T-cell (primary cell): ENCODE measurements at regions not wholly inside any gene's neighbourhood (a gene's known extent, or its start where the extent isn't known, plus 50 kb on each side); places are given as distances from the start of the nearest gene placed in this dataset.

Experiments used
- ATAC-seq, 4 experiments: fragments of 200-7000 bp in 3 of 4; fragments of 150-1000 bp in 1 of 4; cut with Tn5 transposase; replicated peaks in 1 of 4; 1 replicate in 3 of 4; 2 replicates in 1 of 4; pipeline ENCODE4 v1.10.0; 2021; ENCODE audit warnings: moderate library complexity in 3 of 4, mild to moderate bottlenecking in 2 of 4, moderate number of reproducible peaks in 1 of 4
- CTCF ChIA-PET, 2 donors: fragments of 300-600 bp; sonication (Branson Sonifier 250); formaldehyde crosslinking; loops; one replicate each; lab custom pipeline; 2022; ENCODE audit warnings: antibody characterized with exemption in 2 of 2; lab: Charles Lee
- POLR2A ChIA-PET, 2 donors: fragments of 300-600 bp; sonication (Branson Sonifier 250); formaldehyde crosslinking; loops; one replicate each; lab custom pipeline; 2022; ENCODE audit warnings: antibody characterized with exemption in 2 of 2; lab: Charles Lee
- DNase-seq, 35 experiments: peaks; one replicate each; pipeline versions ENCODE4 v3.0.0 to v3.0.0-alpha.2; 2013 to 2023
- H3K27ac ChIP-seq: one replicate; pipeline ENCODE4 v1.5.1; 2013; ENCODE audit warnings: low read length
- H3K27me3 ChIP-seq, 2 experiments: replicated peaks in 1 of 2; 1 replicate in 1 of 2; 2 replicates in 1 of 2; pipeline versions ENCODE4 v1.6.1 to v1.7.0; 2013; ENCODE audit warnings: low read length in 1 of 2, mixed read lengths in 1 of 2; ENCODE audit not compliant: control insufficient read depth in 2 of 2, insufficient read depth in 2 of 2; ENCODE audit errors: extremely low read depth in 1 of 2
- H3K36me3 ChIP-seq, 2 donors: 1 replicate in 1 of 2; 2 replicates in 1 of 2; pipeline versions ENCODE4 v1.6.1 to v1.7.0; 2013; ENCODE audit warnings: low read length in 1 of 2; ENCODE audit not compliant: control insufficient read depth in 2 of 2, insufficient read depth in 1 of 2; ENCODE audit errors: extremely low read depth in 1 of 2
- H3K4me1 ChIP-seq, 2 experiments: 1 replicate in 1 of 2; 2 replicates in 1 of 2; pipeline versions ENCODE4 v1.6.1 to v1.7.0; 2013; ENCODE audit warnings: low read length in 2 of 2, mixed read lengths in 1 of 2; ENCODE audit not compliant: insufficient read depth in 2 of 2, control insufficient read depth in 1 of 2; ENCODE audit errors: extremely low read depth in 1 of 2
- H3K4me3 ChIP-seq, 2 donors: 1 replicate in 1 of 2; 2 replicates in 1 of 2; pipeline versions ENCODE4 v1.5.1 to v1.7.0; 2013; ENCODE audit warnings: mild to moderate bottlenecking in 2 of 2, low read length in 1 of 2, moderate library complexity in 1 of 2; ENCODE audit not compliant: control insufficient read depth in 1 of 2; ENCODE audit errors: extremely low read depth in 1 of 2
- H3K9me3 ChIP-seq: 2 replicates; pipeline ENCODE4 v1.7.0; 2013
- H3K27ac Mint-ChIP-seq, 2 donors: one replicate each; pipeline ENCODE4 v1.8.0; 2020 to 2021; ENCODE audit warnings: mild to moderate bottlenecking in 2 of 2, mixed read lengths in 2 of 2
- H3K27me3 Mint-ChIP-seq, 2 donors: one replicate each; pipeline ENCODE4 v1.8.0; 2021 to 2022; ENCODE audit warnings: mixed read lengths in 2 of 2
- H3K36me3 Mint-ChIP-seq: one replicate; pipeline ENCODE4 v1.8.0; 2021; ENCODE audit warnings: mixed read lengths
- H3K4me1 Mint-ChIP-seq, 3 donors: one replicate each; pipeline ENCODE4 v1.8.0; 2020 to 2022; ENCODE audit warnings: mixed read lengths in 3 of 3, mild to moderate bottlenecking in 1 of 3
- H3K4me3 Mint-ChIP-seq, 3 donors: one replicate each; pipeline ENCODE4 v1.8.0; 2020 to 2022; ENCODE audit warnings: mild to moderate bottlenecking in 3 of 3, mixed read lengths in 3 of 3, moderate library complexity in 3 of 3
- H3K9me3 Mint-ChIP-seq, 3 donors: one replicate each; pipeline ENCODE4 v1.8.0; 2020 to 2022; ENCODE audit warnings: mixed read lengths in 3 of 3
- WGBS: methylation state at CpG from one replicate; pipeline ENCODE4 v1.1.5; 2013; ENCODE audit warnings: missing lambda C conversion rate; ENCODE audit not compliant: insufficient coverage; 5-methylcytosine and 5-hydroxymethylcytosine counted together

DNA sequence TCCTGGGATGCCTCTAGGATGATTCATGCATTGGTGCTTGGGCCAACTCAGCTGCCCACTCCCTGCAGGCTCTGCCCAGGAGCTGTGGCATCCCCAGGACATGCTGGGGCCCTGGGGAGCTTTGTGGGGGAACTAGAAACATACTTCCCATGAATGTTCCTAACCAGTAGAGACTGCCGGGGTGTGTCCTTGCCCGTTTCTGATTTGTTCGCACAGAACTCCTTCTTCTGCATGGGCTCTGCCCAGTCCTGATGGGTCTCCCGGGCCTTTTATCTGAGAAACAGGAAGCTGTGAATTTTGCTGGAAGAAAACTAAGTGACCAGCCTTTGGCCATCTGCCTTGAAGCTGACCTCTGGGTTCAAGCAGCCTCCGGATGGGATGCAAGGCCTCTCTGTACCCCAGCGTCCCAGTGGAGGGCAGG, 71.6 kb upstream of the RNU6ATAC start:
- Histone ChIP-seq H3K27me3 (peaks cover 0 to 62% of the 10 kb centered on the region in 2 experiments), H3K4me3 (no peak overlapping the region), H3K27ac (no peak overlapping the region), H3K9me3 (no peaks in the 10 kb centered on the region), H3K36me3 (no peaks in the 10 kb centered on the region), H3K4me1 (no peaks in the 10 kb centered on the region)
- ChIA-PET POLR2A (no interaction called here), CTCF (interaction anchor here in 1 of 2 donors (0.6 kb wide), 1 partner anchor 1555 kb away, joined by 7 read pairs; no protein-coding TSS in a partner anchor)
- no peaks in the 10 kb centered on the region for H3K4me1 Mint-ChIP-seq
- 93% methylated on average over 5 of the region's 6 CpGs for WGBS
- DNase-seq (no peak), ATAC-seq (no peak)
- H3K9me3 Mint-ChIP-seq = no peaks in the 10 kb centered on the region
- H3K27ac Mint-ChIP-seq = no peak overlapping the region
- no peak overlapping the region for H3K4me3 Mint-ChIP-seq
- peaks cover 3 to 14% of the 10 kb centered on the region in 2 donors for H3K27me3 Mint-ChIP-seq
- no peaks in the 10 kb centered on the region for H3K36me3 Mint-ChIP-seq

DNA sequence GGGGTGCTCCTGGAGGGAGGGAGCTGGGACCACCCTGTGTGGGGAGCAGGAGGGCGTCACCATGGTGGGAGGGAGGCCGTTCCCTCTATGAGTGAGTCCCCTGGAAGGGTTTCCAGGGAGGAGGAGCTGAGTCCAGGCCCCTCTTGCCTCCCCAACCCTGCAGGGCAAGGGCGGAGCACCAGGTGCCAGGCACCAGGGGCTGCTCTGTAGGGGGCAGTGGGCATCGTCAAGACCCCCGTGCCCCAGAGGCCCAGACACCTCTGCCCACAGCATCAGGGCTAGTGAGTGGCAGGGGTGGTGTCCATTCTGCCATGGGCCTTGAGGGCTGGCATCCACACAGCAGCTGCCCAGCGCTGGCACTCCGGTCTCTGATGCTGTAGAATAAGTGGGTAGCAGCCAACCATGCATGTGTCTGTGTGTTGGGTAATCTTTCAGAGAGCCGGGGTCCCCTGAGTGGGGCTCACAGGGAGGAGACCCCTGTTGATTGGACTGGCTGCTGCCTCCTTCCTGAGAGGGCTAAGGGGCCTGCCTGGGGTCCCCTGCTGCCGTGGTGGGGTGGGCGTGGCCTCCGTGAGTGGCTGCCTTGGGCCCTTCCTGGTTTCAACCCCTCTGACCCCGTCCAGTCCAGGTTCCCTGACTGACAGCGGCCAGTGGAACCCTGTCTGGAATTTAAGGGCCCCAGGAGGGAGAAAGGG, 72.7 kb upstream of the RNU6ATAC start:
- H3K9me3 ChIP-seq = no peaks in the 10 kb centered on the region
- no peak overlapping the region for H3K4me3 ChIP-seq
- H3K27me3 Mint-ChIP-seq = peaks cover 3 to 14% of the 10 kb centered on the region in 2 donors
- H3K4me3 Mint-ChIP-seq = no peak overlapping the region
- no peak overlapping the region for H3K27ac Mint-ChIP-seq
- H3K36me3 ChIP-seq = no peaks in the 10 kb centered on the region
- ATAC-seq (no peak), DNase-seq (no peak)
- peaks cover 0 to 67% of the 10 kb centered on the region in 2 experiments for H3K27me3 ChIP-seq
- 87% methylated on average over 10 of the region's 13 CpGs for WGBS
- no peaks in the 10 kb centered on the region for H3K4me1 ChIP-seq
- ChIA-PET POLR2A (no interaction called here), CTCF (no interaction called here)
- no peak overlapping the region for H3K27ac ChIP-seq
- H3K9me3 Mint-ChIP-seq = no peaks in the 10 kb centered on the region
- H3K4me1 Mint-ChIP-seq = no peaks in the 10 kb centered on the region
- no peaks in the 10 kb centered on the region for H3K36me3 Mint-ChIP-seq

DNA sequence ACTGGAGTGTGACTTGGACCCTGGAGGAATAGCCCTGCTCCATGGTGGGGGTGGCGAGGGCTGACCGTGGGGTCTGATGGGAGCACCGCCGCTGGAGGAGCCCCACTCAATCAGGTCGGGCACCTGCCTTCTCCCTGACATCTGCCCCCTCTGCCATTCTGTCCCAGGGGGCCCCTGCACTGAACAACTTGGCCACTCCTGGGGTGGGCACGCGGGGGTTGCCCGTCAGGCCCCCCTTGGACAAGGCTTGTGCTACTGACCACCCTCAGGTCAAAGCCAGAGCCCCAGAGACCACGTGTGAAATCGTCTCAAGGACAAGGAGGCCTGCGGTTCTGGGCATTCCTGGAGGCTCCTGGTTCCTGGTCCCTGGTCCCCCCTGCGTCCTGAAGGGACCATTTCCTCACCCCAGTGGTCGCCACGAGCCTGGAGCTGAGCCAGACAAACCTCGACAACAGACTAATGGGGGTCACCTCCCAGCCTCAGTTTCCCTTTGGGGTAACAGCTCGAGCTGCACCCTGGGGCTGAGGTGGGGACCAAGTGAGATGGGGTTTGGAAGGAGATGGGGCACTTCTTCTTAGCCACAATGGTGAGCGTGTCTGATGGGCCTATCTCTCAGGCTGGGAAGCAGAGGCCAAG, 73.4 kb upstream of the RNU6ATAC start:
- DNase-seq (no peak), ATAC-seq (no peak)
- no peak overlapping the region for H3K27ac Mint-ChIP-seq
- no peaks in the 10 kb centered on the region for H3K9me3 Mint-ChIP-seq
- H3K4me1 Mint-ChIP-seq = peaks cover 2 to 4% (median 3%) of the 10 kb centered on the region in 3 donors
- peaks cover 3 to 9% of the 10 kb centered on the region in 2 donors for H3K27me3 Mint-ChIP-seq
- Histone ChIP-seq H3K9me3 (no peaks in the 10 kb centered on the region), H3K36me3 (no peaks in the 10 kb centered on the region), H3K4me1 (no peaks in the 10 kb centered on the region), H3K27ac (no peak overlapping the region), H3K27me3 (peaks cover 0 to 65% of the 10 kb centered on the region in 2 experiments), H3K4me3 (no peak overlapping the region)
- WGBS = 84% methylated on average over 17 of the region's 17 CpGs
- H3K36me3 Mint-ChIP-seq = no peaks in the 10 kb centered on the region
- ChIA-PET CTCF (no interaction called here), POLR2A (no interaction called here)
- H3K4me3 Mint-ChIP-seq = no peak overlapping the region

DNA sequence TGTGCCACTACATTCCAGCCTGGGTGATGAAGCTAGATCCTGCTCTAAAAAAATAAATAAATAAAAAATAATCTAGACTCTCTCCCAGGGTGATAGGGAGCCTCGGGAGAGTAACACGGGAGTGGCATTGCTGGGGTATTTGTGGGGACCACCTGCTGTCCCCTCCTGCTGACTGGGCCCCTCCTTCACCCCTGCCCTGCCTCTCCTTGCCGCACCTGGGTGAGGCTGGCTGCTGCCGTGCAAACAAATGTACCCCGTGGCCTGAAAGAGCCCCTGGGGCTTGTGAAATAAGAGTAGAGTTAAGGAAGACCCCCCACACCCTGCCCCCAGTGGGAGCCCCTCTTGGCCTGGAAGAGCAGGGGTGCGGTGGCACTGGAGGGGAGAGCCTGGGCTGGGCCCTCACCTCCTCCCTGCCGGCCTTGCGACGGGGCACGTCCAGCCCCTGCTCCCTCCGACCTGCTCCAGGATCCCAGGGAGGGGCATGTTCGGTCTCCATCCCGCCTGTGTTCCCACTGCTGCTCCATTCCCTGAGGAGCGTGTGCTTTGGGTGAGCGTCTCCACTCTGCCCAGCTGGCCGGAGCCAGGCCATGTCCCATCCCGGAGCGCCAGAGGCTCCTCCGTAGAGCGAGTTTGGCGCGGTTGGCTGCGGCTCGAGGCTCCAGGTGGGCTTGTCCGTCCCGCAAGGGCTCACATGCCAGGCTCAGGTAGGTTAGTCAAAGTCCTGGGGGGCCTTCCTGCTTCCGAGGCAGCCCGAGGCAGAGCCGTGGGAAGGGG, 75.0 kb upstream of the RNU6ATAC start:
- H3K9me3 ChIP-seq = no peaks in the 10 kb centered on the region
- POLR2A ChIA-PET = no interaction called here
- H3K27ac Mint-ChIP-seq = no peak overlapping the region
- H3K36me3 Mint-ChIP-seq = no peaks in the 10 kb centered on the region
- no peaks in the 10 kb centered on the region for H3K36me3 ChIP-seq
- peaks cover 1 to 11% of the 10 kb centered on the region in 2 experiments for H3K4me1 ChIP-seq
- peaks cover 0 to 61% of the 10 kb centered on the region in 2 experiments for H3K27me3 ChIP-seq
- WGBS = 95% methylated on average over 21 of the region's 29 CpGs
- no peak overlapping the region for H3K27ac ChIP-seq
- no peak overlapping the region for H3K4me3 ChIP-seq
- H3K4me1 Mint-ChIP-seq = peaks cover 8 to 17% (median 14%) of the 10 kb centered on the region in 3 donors
- H3K9me3 Mint-ChIP-seq = no peaks in the 10 kb centered on the region
- H3K4me3 Mint-ChIP-seq = no peak overlapping the region
- no peak for ATAC-seq
- peaks cover 3 to 9% of the 10 kb centered on the region in 2 donors for H3K27me3 Mint-ChIP-seq
- CTCF ChIA-PET = no interaction called here
- DNase-seq = no peak

DNA sequence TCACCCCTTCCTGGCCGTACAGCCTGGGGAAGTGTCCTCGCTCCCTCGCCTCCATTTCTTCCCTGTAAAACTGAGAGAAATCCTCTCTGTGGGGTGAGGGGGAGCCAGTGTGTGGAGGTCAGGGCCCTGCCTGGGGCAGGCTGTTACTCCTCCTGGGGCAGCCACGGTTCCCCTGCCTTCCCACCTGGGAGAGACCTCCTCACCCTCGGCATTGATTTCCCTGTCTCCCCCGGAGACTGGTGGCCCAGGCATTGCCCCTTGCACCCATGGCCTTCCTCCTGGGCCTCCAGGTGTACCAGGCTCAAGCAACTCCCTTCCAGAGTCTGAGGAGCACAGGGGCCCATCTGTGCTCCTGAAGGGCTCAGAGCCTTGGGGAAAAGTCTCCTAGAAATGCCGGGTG, 75.6 kb upstream of the RNU6ATAC start:
- WGBS = 88% methylated on average over 3 of the region's 7 CpGs
- ATAC-seq (no peak), DNase-seq (no peak)
- Histone ChIP-seq H3K9me3 (no peaks in the 10 kb centered on the region), H3K4me3 (no peak overlapping the region), H3K36me3 (no peaks in the 10 kb centered on the region), H3K4me1 (peaks cover 5 to 11% of the 10 kb centered on the region in 2 experiments), H3K27me3 (peaks cover 0 to 59% of the 10 kb centered on the region in 2 experiments), H3K27ac (no peak overlapping the region)
- POLR2A ChIA-PET = no interaction called here
- Mint-ChIP-seq H3K9me3 (no peaks in the 10 kb centered on the region), H3K27me3 (peaks cover 3 to 9% of the 10 kb centered on the region in 2 donors), H3K4me3 (no peak overlapping the region), H3K36me3 (no peaks in the 10 kb centered on the region), H3K27ac (no peak overlapping the region), H3K4me1 (peaks cover 10 to 22% (median 21%) of the 10 kb centered on the region in 3 donors)
- CTCF ChIA-PET = no interaction called here

DNA sequence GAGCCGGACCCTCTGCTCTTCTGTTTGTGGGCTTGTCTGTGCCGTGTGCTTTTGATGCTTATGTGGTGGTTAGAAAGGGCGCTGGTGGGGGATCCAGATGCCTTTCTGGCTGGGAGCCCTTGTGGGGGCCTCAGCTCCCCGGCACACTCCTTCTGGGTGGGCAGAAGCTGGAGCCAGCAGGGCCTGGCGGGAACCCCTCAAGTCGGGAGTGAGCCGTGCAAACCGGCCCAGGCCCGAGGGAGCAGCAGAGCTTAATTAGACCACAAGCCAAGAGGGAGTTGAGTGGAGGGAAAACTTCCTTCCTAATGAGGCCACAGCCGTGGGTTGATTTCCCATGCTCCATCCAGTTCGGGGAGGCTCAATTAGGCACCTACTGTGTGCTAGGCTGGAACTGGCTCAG, 76.0 kb upstream of the RNU6ATAC start:
- WGBS = 35% methylated on average over 7 of the region's 11 CpGs
- Histone ChIP-seq H3K9me3 (no peaks in the 10 kb centered on the region), H3K27ac (no peak overlapping the region), H3K4me3 (no peak overlapping the region), H3K36me3 (no peaks in the 10 kb centered on the region), H3K4me1 (peaks cover 5 to 11% of the 10 kb centered on the region in 2 experiments), H3K27me3 (peaks cover 0 to 56% of the 10 kb centered on the region in 2 experiments)
- POLR2A ChIA-PET = no interaction called here
- Mint-ChIP-seq H3K27ac (no peak overlapping the region), H3K4me3 (no peak overlapping the region), H3K27me3 (peaks cover 3 to 7% of the 10 kb centered on the region in 2 donors), H3K4me1 (peaks cover 10 to 24% (median 24%) of the 10 kb centered on the region in 3 donors), H3K9me3 (no peaks in the 10 kb centered on the region), H3K36me3 (no peaks in the 10 kb centered on the region)
- CTCF ChIA-PET = no interaction called here
- DNase-seq = no peak
- no peak for ATAC-seq
